RWPE2 (cell line): ENCODE measurements at regions not wholly inside any gene's neighbourhood (a gene's known extent, or its start where the extent isn't known, plus 50 kb on each side); places are given as distances from the start of the nearest gene placed in this dataset.
A peak's percentile ranks its signal among the peaks of the same experiment; 100 is the strongest.
"Not testable (repeated sequence)": the region's sequence is repeated elsewhere in the genome, so short reads cannot be mapped to it uniquely, and the experiment has no call there.

Source experiments
- ATAC-seq: fragments of 200-7000 bp; cut with Tn5 transposase; 3 replicates; pipeline ENCODE4 v1.9.1; 2021; ENCODE audit warnings: low read depth
- DNase-seq: peaks from one replicate; pipeline ENCODE4 v3.0.0-alpha.2; 2020; ENCODE audit warnings: low spot score
- H3K27ac ChIP-seq: fragments of 450-650 bp; 2 replicates; pipeline ENCODE4 v1.5.1; 2017; ENCODE audit warnings: mild to moderate bottlenecking; ENCODE audit not compliant: poor library complexity, severe bottlenecking
- H3K27me3 ChIP-seq: fragments of 250-450 bp; sonication (Bioruptor Pico); 2 replicates; pipeline ENCODE4 v1.5.1; 2021; ENCODE audit warnings: mild to moderate bottlenecking, moderate library complexity; ENCODE audit not compliant: insufficient read depth, poor library complexity, severe bottlenecking
- H3K36me3 ChIP-seq: fragments of 250-450 bp; sonication (Bioruptor Pico); 2 replicates; pipeline ENCODE4 v1.5.1; 2020; ENCODE audit warnings: low read depth, mild to moderate bottlenecking, moderate library complexity
- H3K4me1 ChIP-seq: fragments of 250-450 bp; sonication (Bioruptor Pico); 2 replicates; pipeline ENCODE4 v1.5.1; 2021; ENCODE audit warnings: mild to moderate bottlenecking, moderate library complexity; ENCODE audit not compliant: insufficient read depth, poor library complexity, severe bottlenecking
- H3K4me3 ChIP-seq: fragments of 250-450 bp; sonication (Bioruptor Pico); 2 replicates; pipeline ENCODE4 v1.5.1; 2021; ENCODE audit warnings: mild to moderate bottlenecking, moderate library complexity; ENCODE audit not compliant: severe bottlenecking
- H3K9me3 ChIP-seq: fragments of 250-450 bp; sonication (Bioruptor Pico); 2 replicates; pipeline ENCODE4 v1.5.1; 2021; ENCODE audit warnings: mild to moderate bottlenecking, moderate library complexity; ENCODE audit not compliant: severe bottlenecking
- CTCF ChIP-seq: fragments of 450-650 bp; IDR thresholded peaks from one replicate; pipeline ENCODE4 v1.5.1; 2017; ENCODE audit warnings: mild to moderate bottlenecking, moderate library complexity; ENCODE audit not compliant: poor library complexity, severe bottlenecking

DNA sequence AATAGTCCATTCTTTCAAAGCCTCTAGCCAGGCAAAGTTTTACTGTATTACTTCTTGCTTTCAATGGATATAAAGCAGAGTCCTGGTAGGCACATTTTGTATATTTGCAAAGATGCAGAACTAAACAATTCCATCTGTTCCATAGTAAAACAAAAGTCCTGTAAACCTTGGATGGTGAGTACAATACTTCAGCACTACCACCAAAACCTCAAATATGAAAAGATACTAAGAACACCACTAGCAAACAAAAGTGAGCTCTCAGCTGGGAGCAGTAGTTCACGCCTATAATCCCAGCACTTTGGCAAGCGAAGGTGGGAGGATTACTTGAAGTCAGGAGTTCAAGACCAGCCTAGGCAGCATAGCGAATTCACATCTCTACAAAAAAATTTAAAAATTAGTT, 195.0 kb downstream of the MSX2 start:
- ATAC-seq, result no peak
- H3K27ac ChIP-seq, result no peak overlapping the region
- TF ChIP-seq CTCF, result no peak
- no peaks in the 10 kb centered on the region for H3K4me1 ChIP-seq
- H3K9me3 ChIP-seq, result no peaks in the 10 kb centered on the region
- H3K27me3 ChIP-seq, result no peaks in the 10 kb centered on the region
- H3K4me3 ChIP-seq, result no peak overlapping the region
- no peak for DNase-seq
- no peaks in the 10 kb centered on the region for H3K36me3 ChIP-seq

DNA sequence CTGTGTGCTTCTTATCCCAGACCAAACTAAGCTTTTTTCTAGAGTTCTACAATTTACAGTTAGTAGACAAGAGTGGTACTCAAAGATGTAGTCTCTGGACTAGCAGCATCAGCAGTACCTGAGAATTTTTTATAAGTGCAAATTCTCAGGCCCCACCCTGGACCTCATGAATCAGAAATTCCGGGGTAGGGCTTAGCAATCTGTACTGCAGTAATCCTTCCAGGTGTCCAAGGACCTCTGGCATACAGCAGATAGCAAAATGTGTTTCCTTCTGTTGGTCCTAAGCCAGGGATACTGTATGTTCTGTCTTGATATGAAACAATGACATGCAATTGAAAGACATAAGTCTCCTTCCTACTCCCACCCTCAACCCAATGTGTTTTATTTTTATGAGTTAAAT, 194.3 kb downstream of the MSX2 start:
- Histone ChIP-seq H3K27ac (no peak overlapping the region), H3K36me3 (no peaks in the 10 kb centered on the region), H3K4me1 (no peaks in the 10 kb centered on the region), H3K27me3 (no peaks in the 10 kb centered on the region), H3K9me3 (no peaks in the 10 kb centered on the region), H3K4me3 (no peak overlapping the region)
- DNase-seq (no peak), ATAC-seq (peak; percentile 63; the same call in 2 of the 3 replicates)
- TF ChIP-seq CTCF, result no peak

GRCh38 chr5:174917976-174918554, 193.7 kb downstream of the MSX2 start:
- ATAC-seq (no peak), DNase-seq (no peak)
- Histone ChIP-seq H3K36me3 (no peaks in the 10 kb centered on the region), H3K4me1 (no peaks in the 10 kb centered on the region), H3K27me3 (no peaks in the 10 kb centered on the region), H3K9me3 (no peaks in the 10 kb centered on the region), H3K27ac (no peak overlapping the region), H3K4me3 (no peak overlapping the region)
- TF ChIP-seq CTCF, result no peak

DNA sequence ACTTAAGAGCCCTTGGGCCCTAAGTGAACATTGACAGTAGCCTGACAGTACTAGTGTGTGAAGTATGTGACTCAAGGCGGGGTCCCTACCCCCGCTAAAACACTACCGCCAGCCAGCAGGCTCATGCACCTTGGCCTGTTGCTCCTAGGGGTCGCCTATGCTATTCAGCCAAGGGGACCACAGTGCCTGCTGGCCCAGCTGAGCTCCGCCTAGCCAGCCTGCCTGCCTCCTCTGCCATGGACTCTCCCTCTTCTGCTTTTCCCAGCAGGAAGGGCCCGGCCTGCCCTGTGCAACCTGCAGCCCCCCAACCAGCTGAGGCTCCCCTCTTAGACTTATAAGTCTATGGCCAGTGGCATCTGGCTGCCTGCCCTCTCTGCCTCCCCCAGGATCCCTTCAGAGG, 193.1 kb downstream of the MSX2 start:
- not testable (repeated sequence) for H3K36me3 ChIP-seq, H3K27ac ChIP-seq, H3K4me1 ChIP-seq, H3K4me3 ChIP-seq, ATAC-seq, H3K9me3 ChIP-seq, H3K27me3 ChIP-seq, DNase-seq

- not testable (repeated sequence) for DNase-seq, H3K9me3 ChIP-seq, H3K4me3 ChIP-seq, H3K27me3 ChIP-seq, H3K36me3 ChIP-seq, H3K4me1 ChIP-seq, H3K27ac ChIP-seq
- ATAC-seq, result peak; percentile 67; the same call in 2 of the 3 replicates
Observed at GRCh38 chr5:174916924-174917323, 192.5 kb downstream of the MSX2 start.

DNA sequence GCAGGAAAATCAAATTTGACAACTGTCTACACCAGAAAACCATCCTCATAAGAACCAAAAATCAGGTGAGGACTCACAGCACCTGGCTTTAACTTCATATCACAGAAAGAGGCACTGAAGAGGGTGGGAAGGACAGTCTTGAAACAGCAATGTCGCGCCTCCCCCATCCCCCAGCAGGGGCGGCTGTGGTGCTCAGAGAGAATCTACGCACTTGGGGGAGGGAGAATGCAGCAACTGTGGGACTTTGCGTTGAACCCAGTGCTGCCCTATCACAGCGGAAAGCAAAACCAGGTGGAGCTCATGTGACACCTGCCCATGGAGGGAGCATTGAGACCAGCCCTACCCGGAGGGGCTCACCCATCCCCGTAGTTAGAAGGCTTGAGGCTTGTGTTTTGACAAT, 191.8 kb downstream of the MSX2 start:
- TF ChIP-seq CTCF, result no peak
- no peaks in the 10 kb centered on the region for H3K4me1 ChIP-seq
- H3K9me3 ChIP-seq, result no peaks in the 10 kb centered on the region
- DNase-seq (no peak), ATAC-seq (no peak)
- no peak overlapping the region for H3K4me3 ChIP-seq
- H3K27me3 ChIP-seq, result no peaks in the 10 kb centered on the region
- H3K27ac ChIP-seq, result no peak overlapping the region
- H3K36me3 ChIP-seq, result no peaks in the 10 kb centered on the region
